ENCODE measurements at regions not wholly inside any gene's neighbourhood (a gene's known extent, or its start where the extent isn't known, plus 50 kb on each side); places are given as distances from the start of the nearest gene placed in this dataset.

GRCh38 chr22:44431256-44431655 is 66.8 kb downstream of the RTL6 start:
- no peak for DNase-seq (ENCODE audit: low spot score)
- intact Hi-C loops (cut with DNase I) = no loop called here
- TF ChIP-seq CTCF (IDR thresholded peaks at IDR 0.05) = no peak
- TF ChIP-seq POLR2AphosphoS5 (IDR thresholded peaks at IDR 0.05) = no peak
- no peak for TF ChIP-seq POLR2A (IDR thresholded peaks at IDR 0.05)
- Histone ChIP-seq H3K27me3 (replicated peaks; ENCODE audit: insufficient read depth) (no peaks in the 10 kb centered on the region), H3K27ac (no peak overlapping the region), H3K36me3 (no peaks in the 10 kb centered on the region), H3K4me1 (replicated peaks) (no peaks in the 10 kb centered on the region), H3K9me3 (no peaks in the 10 kb centered on the region), H3K4me3 (no peak overlapping the region)
- WGBS = 91% methylated on average over 4 of the region's 4 CpGs

DNA sequence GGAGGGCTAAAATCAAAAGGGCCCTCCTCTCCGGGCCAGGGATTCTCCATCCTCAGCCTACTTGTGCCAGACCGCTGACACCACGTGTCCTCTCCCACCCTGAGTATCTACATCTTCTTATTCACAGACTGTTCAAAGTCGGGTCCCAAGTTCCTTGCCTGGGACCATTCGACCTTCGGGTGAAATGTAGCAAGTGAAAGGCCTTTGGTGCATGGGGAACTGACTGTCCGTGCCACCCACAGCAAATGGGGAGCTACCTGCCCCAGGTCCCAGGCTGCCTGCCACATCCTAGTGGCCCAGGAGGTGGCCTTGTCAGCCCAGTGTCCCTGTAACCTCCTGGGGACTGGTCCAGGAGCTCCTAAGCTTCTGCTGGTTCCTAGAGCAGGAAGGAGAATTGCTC is 67.3 kb downstream of the RTL6 start:
- Histone ChIP-seq H3K36me3 (no peaks in the 10 kb centered on the region), H3K27ac (no peak overlapping the region), H3K4me1 (replicated peaks) (no peaks in the 10 kb centered on the region), H3K9me3 (no peaks in the 10 kb centered on the region), H3K27me3 (replicated peaks; ENCODE audit: insufficient read depth) (no peaks in the 10 kb centered on the region), H3K4me3 (no peak overlapping the region)
- 91% methylated on average over 7 of the region's 7 CpGs for WGBS
- no peak for DNase-seq (ENCODE audit: low spot score)
- TF ChIP-seq CTCF (IDR thresholded peaks at IDR 0.05) = no peak
- TF ChIP-seq POLR2A (IDR thresholded peaks at IDR 0.05) = no peak
- TF ChIP-seq POLR2AphosphoS5 (IDR thresholded peaks at IDR 0.05) = no peak
- intact Hi-C loops (cut with DNase I) = no loop called here

DNA sequence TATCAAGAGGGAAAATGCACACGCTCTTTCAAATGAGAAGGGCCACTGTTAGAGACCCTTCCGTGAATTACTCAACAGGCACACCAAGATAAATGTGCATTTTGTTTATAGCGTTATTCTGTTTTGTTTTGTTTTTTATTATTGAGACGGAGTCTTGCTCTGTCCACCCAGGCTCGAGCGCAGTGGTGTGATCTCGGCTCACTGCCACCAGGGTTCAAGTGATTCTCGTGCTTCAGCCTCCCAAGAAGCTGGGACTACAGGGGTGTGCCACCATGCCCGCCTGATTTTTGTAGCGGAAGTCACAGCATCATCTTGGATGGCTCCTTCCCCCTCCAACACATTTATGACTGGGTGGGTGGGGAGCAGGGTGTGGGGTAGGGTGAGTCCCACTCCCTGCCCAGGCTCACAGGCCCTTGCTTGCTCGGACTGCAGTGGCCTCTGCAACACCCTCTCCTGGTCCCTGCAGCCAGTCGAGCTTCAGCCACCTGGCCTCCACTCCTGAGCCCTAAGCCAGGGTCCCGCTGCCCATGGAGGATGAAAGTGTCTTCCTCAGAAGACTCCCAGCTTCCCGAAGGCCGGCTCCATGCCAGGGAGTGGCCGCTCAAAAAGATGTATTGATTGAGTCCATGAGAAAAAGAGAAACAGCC is 68.0 kb downstream of the RTL6 start:
- DNase-seq (ENCODE audit: low spot score) = no peak
- H3K9me3 ChIP-seq = no peaks in the 10 kb centered on the region
- intact Hi-C loops (cut with DNase I) = no loop called here
- no peak overlapping the region for H3K27ac ChIP-seq
- no peaks in the 10 kb centered on the region for H3K27me3 ChIP-seq (replicated peaks; ENCODE audit: insufficient read depth)
- 93% methylated on average over 16 of the region's 16 CpGs for WGBS
- no peaks in the 10 kb centered on the region for H3K4me1 ChIP-seq (replicated peaks)
- no peak for TF ChIP-seq POLR2AphosphoS5 (IDR thresholded peaks at IDR 0.05)
- TF ChIP-seq POLR2A (IDR thresholded peaks at IDR 0.05) = no peak
- TF ChIP-seq CTCF (IDR thresholded peaks at IDR 0.05) = no peak
- no peak overlapping the region for H3K4me3 ChIP-seq
- H3K36me3 ChIP-seq = no peaks in the 10 kb centered on the region

- TF ChIP-seq POLR2A (IDR thresholded peaks at IDR 0.05) = no peak
- TF ChIP-seq CTCF (IDR thresholded peaks at IDR 0.05) = no peak
- TF ChIP-seq POLR2AphosphoS5 (IDR thresholded peaks at IDR 0.05) = no peak
- intact Hi-C loops (cut with DNase I) = no loop called here
- no peak overlapping the region for H3K4me3 ChIP-seq
- 77% methylated on average over 13 of the region's 13 CpGs for WGBS
- no peak for DNase-seq (ENCODE audit: low spot score)
- H3K4me1 ChIP-seq (replicated peaks) = no peaks in the 10 kb centered on the region
- H3K27me3 ChIP-seq (replicated peaks; ENCODE audit: insufficient read depth) = no peaks in the 10 kb centered on the region
- no peaks in the 10 kb centered on the region for H3K9me3 ChIP-seq
- H3K27ac ChIP-seq = no peak overlapping the region
- no peaks in the 10 kb centered on the region for H3K36me3 ChIP-seq
Measured at GRCh38 chr22:44428941-44429830, 68.8 kb downstream of the RTL6 start.

Measured in prostate gland (tissue), 2 donors.